CD4-positive, alpha-beta T cell (primary cell): ENCODE measurements at regions not wholly inside any gene's neighbourhood (a gene's known extent, or its start where the extent isn't known, plus 50 kb on each side); places are given as distances from the start of the nearest gene placed in this dataset.
A peak's percentile ranks its signal among the peaks of the same experiment; 100 is the strongest.

ENCODE experiments used
- ATAC-seq: fragments of 200-7000 bp; cut with Tn5 transposase; one replicate; pipeline ENCODE4 v1.10.0; 2022; ENCODE audit warnings: mild to moderate bottlenecking; ENCODE audit not compliant: poor library complexity
- CTCF ChIA-PET: fragments of 350-600 bp; sonication (Branson Sonifier 250); formaldehyde crosslinking; loops from one replicate; lab custom pipeline; 2021; ENCODE audit warnings: antibody characterized with exemption, inconsistent platforms; lab: Charles Lee
- POLR2A ChIA-PET: fragments of 350-600 bp; sonication (Branson Sonifier 250); formaldehyde crosslinking; loops from one replicate; lab custom pipeline; 2021; ENCODE audit warnings: antibody characterized with exemption, inconsistent platforms; lab: Charles Lee
- DNase-seq, 14 experiments: peaks; one replicate each; pipeline ENCODE4 v3.0.0-alpha.2; 2013 to 2020; ENCODE audit warnings: mixed read lengths in 2 of 14
- H3K27ac ChIP-seq, 2 donors: one replicate each; pipeline versions ENCODE4 v1.5.1 to v1.7.0; 2013; ENCODE audit warnings: low read length in 2 of 2, low read depth in 1 of 2, mild to moderate bottlenecking in 1 of 2
- H3K27me3 ChIP-seq, 2 experiments: 1 replicate in 1 of 2; 2 replicates in 1 of 2; pipeline versions ENCODE4 v1.6.1 to v1.7.0; 2013; ENCODE audit warnings: low read length in 2 of 2, control low read depth in 1 of 2, mild to moderate bottlenecking in 1 of 2, moderate library complexity in 1 of 2; ENCODE audit not compliant: insufficient read depth in 2 of 2, control insufficient read depth in 1 of 2
- H3K36me3 ChIP-seq: one replicate; pipeline ENCODE4 v1.6.1; 2013; ENCODE audit warnings: low read length, control low read depth; ENCODE audit not compliant: insufficient read depth
- H3K4me1 ChIP-seq: one replicate; pipeline ENCODE4 v1.6.1; 2013; ENCODE audit warnings: low read length, control low read depth; ENCODE audit not compliant: insufficient read depth
- H3K4me3 ChIP-seq: one replicate; pipeline ENCODE4 v1.5.1; 2013; ENCODE audit warnings: mild to moderate bottlenecking, low read length, moderate library complexity
- H3K9me3 ChIP-seq, 2 experiments: 1 replicate in 1 of 2; 2 replicates in 1 of 2; pipeline versions ENCODE4 v1.6.1 to v1.7.0; 2013; ENCODE audit warnings: low read length in 2 of 2, mild to moderate bottlenecking in 2 of 2, control low read depth in 1 of 2, moderate library complexity in 1 of 2; ENCODE audit not compliant: control insufficient read depth in 1 of 2, insufficient read depth in 1 of 2
- H3K27ac Mint-ChIP-seq: one replicate; pipeline ENCODE4 v1.8.0; 2020; ENCODE audit warnings: mixed read lengths
- H3K27me3 Mint-ChIP-seq: one replicate; pipeline ENCODE4 v1.8.0; 2021; ENCODE audit warnings: mixed read lengths
- H3K36me3 Mint-ChIP-seq: one replicate; pipeline ENCODE4 v1.8.0; 2021; ENCODE audit warnings: low read depth, mixed read lengths
- H3K4me1 Mint-ChIP-seq: one replicate; pipeline ENCODE4 v1.8.0; 2021; ENCODE audit warnings: low read depth, mixed read lengths
- H3K4me3 Mint-ChIP-seq: one replicate; pipeline ENCODE4 v1.8.0; 2020; ENCODE audit warnings: mild to moderate bottlenecking, mixed read lengths
- H3K9me3 Mint-ChIP-seq: one replicate; pipeline ENCODE4 v1.8.0; 2020; ENCODE audit warnings: mixed read lengths
- intact Hi-C, 2 experiments: fragments of 100-400 bp; cut with DNase I in 1 of 2; cut with micrococcal nuclease in 1 of 2; formaldehyde crosslinking; loops; one replicate each; pipeline versions ENCODE4 v1.15.1 to v1.9.0; 2023 to 2025; cut with DNase I, micrococcal nuclease
- TF ChIP-seq, protein P1 (sequence below): fragments of 200-600 bp; IDR thresholded peaks from one replicate; pipeline ENCODE4 v1.8.0; 2022; ENCODE audit warnings: antibody characterized with exemption, mild to moderate bottlenecking

DNA sequence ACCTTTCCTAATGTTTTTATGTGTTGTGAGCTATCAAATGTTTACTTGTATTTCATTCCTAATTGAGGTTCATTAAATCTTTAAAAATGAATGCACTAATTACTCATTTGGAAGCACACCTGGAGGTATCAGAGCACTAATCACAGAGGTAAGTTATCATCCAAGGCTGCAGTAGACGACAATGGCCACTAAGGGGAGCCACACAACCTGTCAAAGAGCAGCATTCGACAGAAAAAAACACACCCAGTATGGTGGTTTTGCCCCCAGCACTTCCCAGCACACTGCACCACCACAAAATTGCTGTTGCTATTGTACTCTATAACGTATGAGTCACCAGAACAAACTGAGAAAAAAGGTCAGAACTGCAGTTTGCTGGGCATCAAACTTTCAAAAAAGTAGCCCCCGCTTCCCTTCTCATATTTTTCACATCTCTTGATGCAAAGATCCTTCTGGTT is 205.9 kb upstream of the IGF1R start:
- no peaks in the 10 kb centered on the region for H3K4me1 ChIP-seq
- ChIA-PET CTCF (no interaction called here), POLR2A (no interaction called here)
- H3K36me3 ChIP-seq, result no peaks in the 10 kb centered on the region
- Mint-ChIP-seq H3K4me3 (no peak overlapping the region), H3K9me3 (no peaks in the 10 kb centered on the region), H3K36me3 (no peaks in the 10 kb centered on the region), H3K4me1 (no peaks in the 10 kb centered on the region), H3K27ac (no peak overlapping the region), H3K27me3 (peaks cover 28% of the 10 kb centered on the region)
- H3K9me3 ChIP-seq, result peaks cover 0 to 7% of the 10 kb centered on the region in 2 experiments
- TF ChIP-seq, protein P1, sequence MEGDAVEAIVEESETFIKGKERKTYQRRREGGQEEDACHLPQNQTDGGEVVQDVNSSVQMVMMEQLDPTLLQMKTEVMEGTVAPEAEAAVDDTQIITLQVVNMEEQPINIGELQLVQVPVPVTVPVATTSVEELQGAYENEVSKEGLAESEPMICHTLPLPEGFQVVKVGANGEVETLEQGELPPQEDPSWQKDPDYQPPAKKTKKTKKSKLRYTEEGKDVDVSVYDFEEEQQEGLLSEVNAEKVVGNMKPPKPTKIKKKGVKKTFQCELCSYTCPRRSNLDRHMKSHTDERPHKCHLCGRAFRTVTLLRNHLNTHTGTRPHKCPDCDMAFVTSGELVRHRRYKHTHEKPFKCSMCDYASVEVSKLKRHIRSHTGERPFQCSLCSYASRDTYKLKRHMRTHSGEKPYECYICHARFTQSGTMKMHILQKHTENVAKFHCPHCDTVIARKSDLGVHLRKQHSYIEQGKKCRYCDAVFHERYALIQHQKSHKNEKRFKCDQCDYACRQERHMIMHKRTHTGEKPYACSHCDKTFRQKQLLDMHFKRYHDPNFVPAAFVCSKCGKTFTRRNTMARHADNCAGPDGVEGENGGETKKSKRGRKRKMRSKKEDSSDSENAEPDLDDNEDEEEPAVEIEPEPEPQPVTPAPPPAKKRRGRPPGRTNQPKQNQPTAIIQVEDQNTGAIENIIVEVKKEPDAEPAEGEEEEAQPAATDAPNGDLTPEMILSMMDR, result peak; percentile 71
- H3K27ac ChIP-seq, result no peak overlapping the region
- no peak overlapping the region for H3K4me3 ChIP-seq
- no peaks in the 10 kb centered on the region for H3K27me3 ChIP-seq
- intact Hi-C loops, result loop anchor here (1.0 to 10.0 kb wide), 5 partner anchors 216 to 772 kb away; no protein-coding TSS in a partner anchor
- ATAC-seq (peak; percentile 79), DNase-seq (peak in 12 of 14 experiments; percentile 19 to 69 (median 41))

DNA sequence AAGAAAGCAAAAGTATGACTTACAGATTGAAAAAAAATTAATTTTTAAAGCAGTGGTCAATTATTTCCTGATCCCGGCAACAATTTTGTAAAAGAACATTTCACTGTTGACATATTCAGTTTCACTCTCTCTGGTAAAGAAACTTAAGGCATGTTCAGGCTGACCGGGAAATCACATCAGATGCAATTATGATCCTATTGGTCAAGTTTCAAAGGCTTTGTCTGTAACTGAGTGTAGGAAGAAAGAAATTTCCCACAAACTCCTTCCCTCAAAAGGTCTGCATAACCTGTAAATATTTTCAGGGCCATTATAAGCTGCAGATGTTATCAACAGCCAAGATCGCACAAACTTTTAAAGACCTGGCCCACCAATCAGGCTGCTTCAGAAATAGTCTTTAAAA is 205.4 kb upstream of the IGF1R start:
- H3K9me3 Mint-ChIP-seq, result no peaks in the 10 kb centered on the region
- Histone ChIP-seq H3K27ac (no peak overlapping the region), H3K27me3 (no peaks in the 10 kb centered on the region), H3K4me3 (no peak overlapping the region), H3K36me3 (no peaks in the 10 kb centered on the region), H3K9me3 (peaks cover 0 to 7% of the 10 kb centered on the region in 2 experiments), H3K4me1 (no peaks in the 10 kb centered on the region)
- no peak overlapping the region for H3K27ac Mint-ChIP-seq
- ChIA-PET POLR2A (no interaction called here), CTCF (no interaction called here)
- no peak for DNase-seq
- intact Hi-C loops, result loop anchor here (1.0 to 10.0 kb wide), 5 partner anchors 216 to 772 kb away; no protein-coding TSS in a partner anchor
- H3K27me3 Mint-ChIP-seq, result peaks cover 28% of the 10 kb centered on the region
- TF ChIP-seq, protein P1, result no peak
- no peak overlapping the region for H3K4me3 Mint-ChIP-seq
- H3K36me3 Mint-ChIP-seq, result no peaks in the 10 kb centered on the region
- H3K4me1 Mint-ChIP-seq, result no peaks in the 10 kb centered on the region
- ATAC-seq, result no peak

DNA sequence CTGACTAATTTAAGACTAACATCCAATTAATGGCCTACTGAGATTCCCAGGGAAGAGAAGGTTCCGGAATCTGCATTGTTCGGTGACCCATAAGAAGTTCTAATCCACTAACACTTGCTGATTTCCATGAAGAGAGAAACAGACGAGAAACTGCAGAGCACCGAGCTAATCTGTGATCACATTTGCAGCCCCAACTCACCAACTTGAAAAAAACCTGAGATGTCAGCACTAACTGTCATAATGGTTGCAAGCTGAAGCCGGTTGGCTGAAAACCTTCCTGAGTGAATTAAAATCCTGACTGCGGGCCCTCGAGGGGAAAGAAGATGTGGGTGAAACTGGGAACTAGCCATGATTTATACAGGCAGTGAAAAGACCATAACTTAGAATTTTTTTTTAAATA is 204.8 kb upstream of the IGF1R start:
- H3K4me3 ChIP-seq, result no peak overlapping the region
- ATAC-seq (no peak), DNase-seq (no peak)
- ChIA-PET POLR2A (no interaction called here), CTCF (no interaction called here)
- no peaks in the 10 kb centered on the region for H3K4me1 ChIP-seq
- peaks cover 28% of the 10 kb centered on the region for H3K27me3 Mint-ChIP-seq
- H3K36me3 ChIP-seq, result no peaks in the 10 kb centered on the region
- TF ChIP-seq, protein P1, result no peak
- intact Hi-C loops, result loop anchor here (2.0 to 10.0 kb wide), 3 partner anchors 215 to 771 kb away; no protein-coding TSS in a partner anchor
- H3K9me3 ChIP-seq, result peaks cover 0 to 7% of the 10 kb centered on the region in 2 experiments
- H3K27ac Mint-ChIP-seq, result no peak overlapping the region
- H3K36me3 Mint-ChIP-seq, result no peaks in the 10 kb centered on the region
- no peaks in the 10 kb centered on the region for H3K9me3 Mint-ChIP-seq
- H3K27ac ChIP-seq, result no peak overlapping the region
- no peaks in the 10 kb centered on the region for H3K27me3 ChIP-seq
- no peaks in the 10 kb centered on the region for H3K4me1 Mint-ChIP-seq
- H3K4me3 Mint-ChIP-seq, result no peak overlapping the region
